ENCODE measurements at regions not wholly inside any gene's neighbourhood (a gene's known extent, or its start where the extent isn't known, plus 50 kb on each side); places are given as distances from the start of the nearest gene placed in this dataset.

- no peak for ATAC-seq
- TF ChIP-seq ESRRG (CRISPR knock-in tag; IDR thresholded peaks at IDR 0.05) (no peak), TCF4 (CRISPR knock-in tag; IDR thresholded peaks at IDR 0.05; ENCODE audit: borderline replicate concordance) (no peak), TOX (CRISPR knock-in tag; IDR thresholded peaks at IDR 0.05; ENCODE audit: borderline replicate concordance) (no peak), ZNF8 (CRISPR knock-in tag; IDR thresholded peaks at IDR 0.05) (no peak), CSRNP3 (CRISPR knock-in tag; IDR thresholded peaks at IDR 0.05) (no peak), ZNF565 (CRISPR knock-in tag; conservative IDR thresholded peaks at IDR 0.05; ENCODE audit: low read depth) (no peak), ZFP30 (CRISPR knock-in tag; IDR thresholded peaks at IDR 0.05) (no peak), GLIS3 (CRISPR knock-in tag; IDR thresholded peaks at IDR 0.05) (no peak), POU6F1 (CRISPR knock-in tag; IDR thresholded peaks at IDR 0.05; ENCODE audit: borderline replicate concordance, low read depth) (no peak), ZFP3 (CRISPR knock-in tag; IDR thresholded peaks at IDR 0.05) (no peak), PATZ1 (CRISPR knock-in tag; IDR thresholded peaks at IDR 0.05; ENCODE audit: borderline replicate concordance) (no peak), SNAI2 (CRISPR knock-in tag; IDR thresholded peaks at IDR 0.05) (no peak), ISL1 (CRISPR knock-in tag; IDR thresholded peaks at IDR 0.05) (no peak), ZC3H10 (CRISPR knock-in tag; IDR thresholded peaks at IDR 0.05) (no peak), CREB5 (CRISPR knock-in tag; IDR thresholded peaks at IDR 0.05; ENCODE audit: low read depth) (no peak)
Observed at GRCh38 chr1:57832612-57833011, 408.8 kb upstream of the DAB1 start.

- ATAC-seq: peak; percentile 79
- TF ChIP-seq ZFP30 (CRISPR knock-in tag; IDR thresholded peaks at IDR 0.05): no peak
- no peak for TF ChIP-seq PATZ1 (CRISPR knock-in tag; IDR thresholded peaks at IDR 0.05; ENCODE audit: borderline replicate concordance)
- no peak for TF ChIP-seq TCF4 (CRISPR knock-in tag; IDR thresholded peaks at IDR 0.05; ENCODE audit: borderline replicate concordance)
- no peak for TF ChIP-seq GLIS3 (CRISPR knock-in tag; IDR thresholded peaks at IDR 0.05)
- TF ChIP-seq POU6F1 (CRISPR knock-in tag; IDR thresholded peaks at IDR 0.05; ENCODE audit: borderline replicate concordance, low read depth): no peak
Observed at GRCh38 chr1:57831624-57832023, 407.8 kb upstream of the DAB1 start.

GRCh38 chr1:57826535-57826934 is 402.7 kb upstream of the DAB1 start:
- ATAC-seq: no peak
- no peak for TF ChIP-seq ZC3H10 (CRISPR knock-in tag; IDR thresholded peaks at IDR 0.05)
- no peak for TF ChIP-seq TSHZ2 (CRISPR knock-in tag; IDR thresholded peaks at IDR 0.05)
- TF ChIP-seq PATZ1 (CRISPR knock-in tag; IDR thresholded peaks at IDR 0.05; ENCODE audit: borderline replicate concordance): no peak
- TF ChIP-seq TCF4 (CRISPR knock-in tag; IDR thresholded peaks at IDR 0.05; ENCODE audit: borderline replicate concordance): no peak
- no peak for TF ChIP-seq ZNF565 (CRISPR knock-in tag; conservative IDR thresholded peaks at IDR 0.05; ENCODE audit: low read depth)
- no peak for TF ChIP-seq GLIS3 (CRISPR knock-in tag; IDR thresholded peaks at IDR 0.05)
- no peak for TF ChIP-seq ZFP30 (CRISPR knock-in tag; IDR thresholded peaks at IDR 0.05)
- TF ChIP-seq ARNTL (CRISPR knock-in tag; IDR thresholded peaks at IDR 0.05; ENCODE audit: borderline replicate concordance, low read depth): no peak
- TF ChIP-seq CSRNP3 (CRISPR knock-in tag; IDR thresholded peaks at IDR 0.05): no peak
- no peak for TF ChIP-seq BACH2 (CRISPR knock-in tag; IDR thresholded peaks at IDR 0.05; ENCODE audit: borderline replicate concordance)
- TF ChIP-seq RARB (CRISPR knock-in tag; IDR thresholded peaks at IDR 0.05): no peak
- TF ChIP-seq CSDC2 (CRISPR knock-in tag; IDR thresholded peaks at IDR 0.05): no peak
